AG10803 (cell line): ENCODE measurements at regions not wholly inside any gene's neighbourhood (a gene's known extent, or its start where the extent isn't known, plus 50 kb on each side); places are given as distances from the start of the nearest gene placed in this dataset.

ENCODE experiments used
- DNase-seq: peaks from one replicate; pipeline ENCODE4 v3.0.0; 2010; ENCODE audit warnings: low read depth
- H3K4me3 ChIP-seq: 2 replicates; pipeline ENCODE4 v1.5.1; 2011; ENCODE audit warnings: mild to moderate bottlenecking, low read length, control low read depth
- CTCF ChIP-seq: conservative IDR thresholded peaks from 2 replicates; pipeline ENCODE4 v1.5.1; 2011; ENCODE audit warnings: mild to moderate bottlenecking, low read length, control low read depth, inconsistent platforms

GRCh38 chr6:102520966-102521365 lies 1127.5 kb downstream of the GRIK2 start:
- no peak for TF ChIP-seq CTCF
- no peak for DNase-seq
- H3K4me3 ChIP-seq: no peak overlapping the region

- H3K4me3 ChIP-seq: no peak overlapping the region
- TF ChIP-seq CTCF: no peak
- no peak for DNase-seq
These were observed 1124.0 kb downstream of the GRIK2 start for GRCh38 chr6:102517506-102517905.

GRCh38 chr6:102501615-102502014 lies 1108.1 kb downstream of the GRIK2 start:
- H3K4me3 ChIP-seq: no peak overlapping the region
- no peak for DNase-seq
- TF ChIP-seq CTCF: no peak

- no peak for TF ChIP-seq CTCF
- no peak for DNase-seq
- H3K4me3 ChIP-seq: no peak overlapping the region
These were observed 1101.3 kb downstream of the GRIK2 start for GRCh38 chr6:102494808-102495207.

GRCh38 chr6:102493485-102493884 lies 1100.0 kb downstream of the GRIK2 start:
- TF ChIP-seq CTCF: no peak
- DNase-seq: no peak
- H3K4me3 ChIP-seq: no peak overlapping the region

- no peak for DNase-seq
- no peak overlapping the region for H3K4me3 ChIP-seq
- TF ChIP-seq CTCF: no peak
These were observed 1095.2 kb downstream of the GRIK2 start for GRCh38 chr6:102488729-102489128.

- TF ChIP-seq CTCF: no peak
- H3K4me3 ChIP-seq: no peak overlapping the region
- no peak for DNase-seq
These were observed 1092.0 kb downstream of the GRIK2 start for GRCh38 chr6:102485480-102485879.
